Kidney (tissue), 13 donors: ENCODE measurements at regions not wholly inside any gene's neighbourhood (a gene's known extent, or its start where the extent isn't known, plus 50 kb on each side); places are given as distances from the start of the nearest gene placed in this dataset.

Experiments used
- DNase-seq, 5 donors: peaks; one replicate each; pipeline ENCODE4 v3.0.0-alpha.2; 2013 to 2020
- FAIRE-seq: peaks from 2 replicates; lab custom pipeline; 2012; peaks lifted over from hg19 to GRCh38; lab: Jason Lieb, UNC
- H3K27ac ChIP-seq, 2 donors: one replicate each; pipeline ENCODE4 v1.7.0; 2013; ENCODE audit warnings: low read depth in 2 of 2, low read length in 2 of 2, inconsistent platforms in 1 of 2
- H3K27me3 ChIP-seq: one replicate; pipeline ENCODE4 v1.7.1; 2013; ENCODE audit warnings: low read length, inconsistent platforms; ENCODE audit not compliant: control insufficient read depth, insufficient read depth
- H3K36me3 ChIP-seq, 3 donors: one replicate each; pipeline versions ENCODE4 v1.7.0 to v1.7.1; 2013; ENCODE audit warnings: low read length in 3 of 3, control low read depth in 1 of 3, inconsistent platforms in 1 of 3; ENCODE audit not compliant: insufficient read depth in 3 of 3, control insufficient read depth in 2 of 3
- H3K4me1 ChIP-seq, 3 donors: one replicate each; pipeline versions ENCODE4 v1.7.0 to v1.7.1; 2013; ENCODE audit warnings: low read length in 3 of 3, inconsistent platforms in 1 of 3, low read depth in 1 of 3; ENCODE audit not compliant: control insufficient read depth in 2 of 3, insufficient read depth in 2 of 3
- H3K4me3 ChIP-seq, 3 donors: one replicate each; pipeline versions ENCODE4 v1.7.0 to v1.8.1; 2013; ENCODE audit warnings: low read length in 3 of 3, control low read depth in 1 of 3, inconsistent platforms in 1 of 3
- H3K9ac ChIP-seq, 3 donors: one replicate each; pipeline versions ENCODE4 v1.7.0 to v1.7.1; 2013; ENCODE audit warnings: low read length in 3 of 3, control low read depth in 1 of 3, inconsistent platforms in 1 of 3
- H3K9me3 ChIP-seq, 3 donors: one replicate each; pipeline versions ENCODE4 v1.7.0 to v1.7.1; 2013; ENCODE audit warnings: low read length in 3 of 3, control low read depth in 1 of 3, inconsistent platforms in 1 of 3; ENCODE audit not compliant: control insufficient read depth in 2 of 3, insufficient read depth in 1 of 3
- CTCF ChIP-seq: IDR thresholded peaks from 3 replicates; pipeline ENCODE4 v1.5.1; 2012; ENCODE audit warnings: mild to moderate bottlenecking, moderate library complexity, borderline replicate concordance; ENCODE audit not compliant: insufficient read depth; ENCODE audit errors: extremely low read depth
- intact Hi-C: fragments of 100-400 bp; cut with DNase I; formaldehyde crosslinking; loops from one replicate; pipeline ENCODE4 v1.11.1; 2022
- donor health status: control.
- donor health status: control.
- donor health status: control.
- donor health status: control.
- donor health status: control.
- donor health status: DM: yes; HTN: yes; CAD: no.
- donor health status: Normal renal cell carcinoma (clear cell type).

- Histone ChIP-seq H3K9me3 (no peaks in the 10 kb centered on the region), H3K27ac (no peak overlapping the region), H3K36me3 (no peaks in the 10 kb centered on the region), H3K4me3 (no peak overlapping the region), H3K4me1 (no peaks in the 10 kb centered on the region), H3K27me3 (no peaks in the 10 kb centered on the region), H3K9ac (no peak overlapping the region)
- TF ChIP-seq CTCF, result no peak
- DNase-seq (peak in 4 of 5 donors; percentile 75 to 89 (median 86)), FAIRE-seq (no peak)
- intact Hi-C loops, result no loop called here
Observed at GRCh38 chr5:141734501-141735229, 52.6 kb upstream of the ARAP3 start.

- H3K27ac ChIP-seq, result no peak overlapping the region
- DNase-seq (no peak), FAIRE-seq (no peak)
- H3K9me3 ChIP-seq, result no peaks in the 10 kb centered on the region
- no peaks in the 10 kb centered on the region for H3K36me3 ChIP-seq
- H3K4me1 ChIP-seq, result no peaks in the 10 kb centered on the region
- intact Hi-C loops, result no loop called here
- TF ChIP-seq CTCF, result no peak
- no peak overlapping the region for H3K9ac ChIP-seq
- no peak overlapping the region for H3K4me3 ChIP-seq
- H3K27me3 ChIP-seq, result no peaks in the 10 kb centered on the region
Observed at GRCh38 chr5:141733198-141733597, 51.2 kb upstream of the ARAP3 start.

- no peaks in the 10 kb centered on the region for H3K27me3 ChIP-seq
- no peak overlapping the region for H3K27ac ChIP-seq
- intact Hi-C loops, result no loop called here
- DNase-seq (no peak), FAIRE-seq (no peak)
- TF ChIP-seq CTCF, result no peak
- no peak overlapping the region for H3K9ac ChIP-seq
- no peaks in the 10 kb centered on the region for H3K36me3 ChIP-seq
- H3K4me3 ChIP-seq, result no peak overlapping the region
- H3K9me3 ChIP-seq, result no peaks in the 10 kb centered on the region
- no peaks in the 10 kb centered on the region for H3K4me1 ChIP-seq
Observed at GRCh38 chr5:141732417-141732816, 50.4 kb upstream of the ARAP3 start.
